Activated T-helper 9 cell treated with anti-CD3 and anti-CD28 coated beads, Interleukin-2, amount 50 U/mL, for 16 hours (primary cell): ENCODE measurements at regions not wholly inside any gene's neighbourhood (a gene's known extent, or its start where the extent isn't known, plus 50 kb on each side); places are given as distances from the start of the nearest gene placed in this dataset.

Experiments
- DNase-seq: peaks from one replicate; pipeline ENCODE4 v3.0.0-alpha.2; 2020; ENCODE audit warnings: low read depth

GRCh38 chr6:45830441-45831139 lies 185.1 kb downstream of the CLIC5 start:
- DNase-seq: peak; percentile 4

- no peak for DNase-seq
Observed at GRCh38 chr6:45829873-45830272, 185.8 kb downstream of the CLIC5 start.

GRCh38 chr6:45827952-45828530 lies 187.6 kb downstream of the CLIC5 start:
- DNase-seq: no peak

- no peak for DNase-seq
Observed at GRCh38 chr6:45822873-45823272, 192.8 kb downstream of the CLIC5 start.

- no peak for DNase-seq
Observed at GRCh38 chr6:45822246-45822812, 193.3 kb downstream of the CLIC5 start.

GRCh38 chr6:45818655-45819054 lies 197.0 kb downstream of the CLIC5 start:
- DNase-seq: no peak

GRCh38 chr6:45816674-45817297 lies 198.9 kb downstream of the CLIC5 start:
- DNase-seq: no peak

- DNase-seq: no peak
Observed at GRCh38 chr6:45815466-45816125, 200.1 kb downstream of the CLIC5 start.

- DNase-seq: no peak
Observed at GRCh38 chr6:45814772-45815171, 200.9 kb downstream of the CLIC5 start.

GRCh38 chr6:45813943-45814342 lies 201.7 kb downstream of the CLIC5 start:
- no peak for DNase-seq

- no peak for DNase-seq
Observed at GRCh38 chr6:45812922-45813321, 202.7 kb downstream of the CLIC5 start.

- no peak for DNase-seq
Observed at GRCh38 chr6:45808917-45809316, 206.7 kb downstream of the CLIC5 start.

- no peak for DNase-seq
Observed at GRCh38 chr6:45808042-45808645, 207.5 kb downstream of the CLIC5 start.

- no peak for DNase-seq
Observed at GRCh38 chr6:45807311-45808041, 208.2 kb downstream of the CLIC5 start.

- no peak for DNase-seq
Observed at GRCh38 chr6:45806172-45806571, 209.5 kb downstream of the CLIC5 start.

- DNase-seq: no peak
Observed at GRCh38 chr6:45803071-45803470, 212.6 kb downstream of the CLIC5 start.

- DNase-seq: peak; percentile 24
Observed at GRCh38 chr6:45801471-45802289, 214.0 kb downstream of the CLIC5 start.

GRCh38 chr6:45800911-45801310 lies 214.7 kb downstream of the CLIC5 start:
- no peak for DNase-seq

GRCh38 chr6:45795678-45796077 lies 220.0 kb downstream of the CLIC5 start:
- DNase-seq: no peak

GRCh38 chr6:45794465-45794864 lies 221.2 kb downstream of the CLIC5 start:
- DNase-seq: no peak
